Left lung (tissue), 4 donors: ENCODE measurements at regions not wholly inside any gene's neighbourhood (a gene's known extent, or its start where the extent isn't known, plus 50 kb on each side); places are given as distances from the start of the nearest gene placed in this dataset.

Experiments used
- ATAC-seq: fragments of 200-7000 bp; cut with Tn5 transposase; one replicate; pipeline ENCODE4 v1.9.1; 2020; ENCODE audit warnings: moderate library complexity
- DNase-seq, 4 donors: peaks; one replicate each; pipeline ENCODE4 v3.0.0-alpha.2; 2013 to 2020
- H3K27ac ChIP-seq, 2 donors: fragments of 200-600 bp; sonication (generic) in 1 of 2; one replicate each; pipeline versions ENCODE4 v1.5.0 to v1.8.0; 2020 to 2021
- H3K27me3 ChIP-seq, 2 donors: fragments of 200-600 bp; sonication (generic) in 1 of 2; one replicate each; pipeline versions ENCODE4 v1.5.0 to v1.8.0; 2020 to 2021
- H3K36me3 ChIP-seq, 2 donors: fragments of 200-600 bp; sonication (generic) in 1 of 2; one replicate each; pipeline versions ENCODE4 v1.5.0 to v1.8.0; 2020 to 2021
- H3K4me1 ChIP-seq, 2 donors: fragments of 200-600 bp; one replicate each; pipeline ENCODE4 v1.8.0; 2021
- H3K4me3 ChIP-seq, 2 donors: fragments of 200-600 bp; sonication (generic) in 1 of 2; one replicate each; pipeline versions ENCODE4 v1.5.0 to v1.8.0; 2020 to 2021; ENCODE audit warnings: mild to moderate bottlenecking in 1 of 2
- H3K9me3 ChIP-seq, 2 donors: fragments of 200-600 bp; sonication (generic) in 1 of 2; one replicate each; pipeline versions ENCODE4 v1.5.0 to v1.8.0; 2020 to 2021
- intact Hi-C, 2 donors: fragments of 100-400 bp; cut with DNase I; formaldehyde crosslinking; loops; one replicate each; pipeline versions ENCODE4 v1.11.2 to v1.14.2; 2022
- TF ChIP-seq, protein P1 (sequence below), 2 donors: fragments of 200-600 bp; sonication (generic) in 1 of 2; IDR thresholded peaks; one replicate each; pipeline versions ENCODE4 v1.5.0 to v1.8.0; 2021; ENCODE audit warnings: antibody characterized with exemption in 2 of 2
- donor health status: DM: no; HTN: yes; CAD: no.
- donor health status: DM: no; HTN: no; CAD: no.

DNA sequence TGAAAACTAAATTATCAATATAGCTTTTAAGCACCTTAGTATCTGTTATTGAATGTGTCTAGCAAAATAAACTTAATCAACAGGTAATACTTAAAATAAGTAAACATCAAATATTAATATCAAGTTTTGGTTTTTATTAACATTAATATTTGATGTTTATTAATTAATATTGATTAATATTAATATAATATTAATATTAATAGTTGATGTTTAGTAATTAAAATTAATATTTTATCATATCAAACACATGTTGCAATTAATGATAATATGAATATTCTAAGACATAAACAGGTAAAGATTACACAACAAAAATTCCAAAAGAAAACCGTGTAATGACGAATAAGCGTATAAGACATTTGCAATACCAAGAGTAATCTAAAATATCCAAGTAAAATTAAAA, 222.8 kb upstream of the PRR20A start:
- no peaks in the 10 kb centered on the region for H3K4me1 ChIP-seq
- H3K9me3 ChIP-seq, result no peaks in the 10 kb centered on the region
- TF ChIP-seq, protein P1, sequence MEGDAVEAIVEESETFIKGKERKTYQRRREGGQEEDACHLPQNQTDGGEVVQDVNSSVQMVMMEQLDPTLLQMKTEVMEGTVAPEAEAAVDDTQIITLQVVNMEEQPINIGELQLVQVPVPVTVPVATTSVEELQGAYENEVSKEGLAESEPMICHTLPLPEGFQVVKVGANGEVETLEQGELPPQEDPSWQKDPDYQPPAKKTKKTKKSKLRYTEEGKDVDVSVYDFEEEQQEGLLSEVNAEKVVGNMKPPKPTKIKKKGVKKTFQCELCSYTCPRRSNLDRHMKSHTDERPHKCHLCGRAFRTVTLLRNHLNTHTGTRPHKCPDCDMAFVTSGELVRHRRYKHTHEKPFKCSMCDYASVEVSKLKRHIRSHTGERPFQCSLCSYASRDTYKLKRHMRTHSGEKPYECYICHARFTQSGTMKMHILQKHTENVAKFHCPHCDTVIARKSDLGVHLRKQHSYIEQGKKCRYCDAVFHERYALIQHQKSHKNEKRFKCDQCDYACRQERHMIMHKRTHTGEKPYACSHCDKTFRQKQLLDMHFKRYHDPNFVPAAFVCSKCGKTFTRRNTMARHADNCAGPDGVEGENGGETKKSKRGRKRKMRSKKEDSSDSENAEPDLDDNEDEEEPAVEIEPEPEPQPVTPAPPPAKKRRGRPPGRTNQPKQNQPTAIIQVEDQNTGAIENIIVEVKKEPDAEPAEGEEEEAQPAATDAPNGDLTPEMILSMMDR (IDR thresholded peaks at IDR 0.05), result no peak
- DNase-seq (no peak), ATAC-seq (no peak)
- H3K4me3 ChIP-seq, result no peak overlapping the region
- no peak overlapping the region for H3K27ac ChIP-seq
- intact Hi-C loops, result no loop called here
- H3K27me3 ChIP-seq, result no peaks in the 10 kb centered on the region
- H3K36me3 ChIP-seq, result no peaks in the 10 kb centered on the region

DNA sequence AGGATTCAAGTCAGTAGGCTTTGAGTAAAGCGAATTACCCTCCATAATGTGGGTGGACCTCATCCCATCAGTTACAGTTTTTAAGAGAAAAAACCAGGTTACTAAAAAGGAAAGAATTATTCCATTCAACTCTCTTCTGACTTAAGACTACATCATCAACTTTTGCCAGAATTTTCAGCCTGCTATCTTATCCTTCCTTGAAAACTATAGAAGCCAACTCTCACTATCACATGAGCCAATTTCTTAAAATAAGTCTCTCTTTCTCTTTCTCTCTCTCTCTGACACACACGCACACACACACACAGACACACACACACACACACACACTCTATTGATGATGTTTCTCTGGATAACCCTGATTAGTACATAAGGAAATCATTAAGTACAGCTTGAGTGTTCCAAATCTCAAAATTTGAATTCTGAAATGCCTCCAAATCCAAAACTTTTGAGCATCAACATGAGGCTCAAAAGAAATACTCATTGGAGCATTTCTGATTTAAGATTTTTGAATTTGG, 217.0 kb upstream of the PRR20A start:
- no peaks in the 10 kb centered on the region for H3K36me3 ChIP-seq
- intact Hi-C loops, result no loop called here
- DNase-seq (no peak), ATAC-seq (no peak)
- H3K4me3 ChIP-seq, result no peak overlapping the region
- no peaks in the 10 kb centered on the region for H3K9me3 ChIP-seq
- H3K27me3 ChIP-seq, result no peaks in the 10 kb centered on the region
- H3K4me1 ChIP-seq, result no peaks in the 10 kb centered on the region
- TF ChIP-seq, protein P1 (IDR thresholded peaks at IDR 0.05), result no peak
- no peak overlapping the region for H3K27ac ChIP-seq

- Histone ChIP-seq H3K9me3 (no peaks in the 10 kb centered on the region), H3K36me3 (no peaks in the 10 kb centered on the region), H3K27ac (no peak overlapping the region), H3K27me3 (no peaks in the 10 kb centered on the region), H3K4me1 (no peaks in the 10 kb centered on the region), H3K4me3 (no peak overlapping the region)
- no peak for DNase-seq
- intact Hi-C loops, result no loop called here
- no peak for ATAC-seq
- TF ChIP-seq, protein P1 (IDR thresholded peaks at IDR 0.05), result no peak
These were observed 216.3 kb upstream of the PRR20A start for GRCh38 chr13:56924401-56924800.

GRCh38 chr13:56932104-56932503, 208.6 kb upstream of the PRR20A start:
- no peak overlapping the region for H3K4me3 ChIP-seq
- intact Hi-C loops, result no loop called here
- TF ChIP-seq, protein P1 (IDR thresholded peaks at IDR 0.05), result no peak
- no peaks in the 10 kb centered on the region for H3K27me3 ChIP-seq
- no peak overlapping the region for H3K27ac ChIP-seq
- no peaks in the 10 kb centered on the region for H3K36me3 ChIP-seq
- H3K9me3 ChIP-seq, result no peaks in the 10 kb centered on the region
- H3K4me1 ChIP-seq, result no peaks in the 10 kb centered on the region
- no peak for DNase-seq
- no peak for ATAC-seq

GRCh38 chr13:56953965-56954364, 186.8 kb upstream of the PRR20A start:
- Histone ChIP-seq H3K4me1 (no peaks in the 10 kb centered on the region), H3K36me3 (no peaks in the 10 kb centered on the region), H3K4me3 (no peak overlapping the region), H3K27me3 (no peaks in the 10 kb centered on the region), H3K9me3 (peaks cover 0 to 2% of the 10 kb centered on the region in 2 donors), H3K27ac (no peak overlapping the region)
- intact Hi-C loops, result no loop called here
- ATAC-seq, result no peak
- TF ChIP-seq, protein P1 (IDR thresholded peaks at IDR 0.05), result no peak
- no peak for DNase-seq
